GM12878 (cell line): ENCODE measurements at regions not wholly inside any gene's neighbourhood (a gene's known extent, or its start where the extent isn't known, plus 50 kb on each side); places are given as distances from the start of the nearest gene placed in this dataset.

ENCODE experiments used
- CBFB ChIP-seq: IDR thresholded peaks from 2 replicates; pipeline ENCODE4 v1.6.1; 2016; ENCODE audit warnings: antibody characterized with exemption, low read depth
- CTCF ChIP-seq, 3 experiments: IDR thresholded peaks in 2 of 3; conservative IDR thresholded peaks in 1 of 3; 2 replicates each; pipeline ENCODE4 v1.5.1; 2011; ENCODE audit warnings: low read depth in 3 of 3, low read length in 3 of 3, mild to moderate bottlenecking in 3 of 3, control low read depth in 2 of 3, moderate library complexity in 2 of 3, inconsistent platforms in 1 of 3, mixed read lengths in 1 of 3; ENCODE audit not compliant: control insufficient read depth in 2 of 3, insufficient read depth in 1 of 3; ENCODE audit errors: extremely low read depth in 1 of 3
- EZH2 ChIP-seq: IDR thresholded peaks from 2 replicates; pipeline ENCODE4 v1.6.1; 2012; ENCODE audit warnings: low read depth, mild to moderate bottlenecking, control low read depth, inconsistent platforms, low read length, borderline replicate concordance; ENCODE audit not compliant: control insufficient read depth
- GABPA ChIP-seq: IDR thresholded peaks from 2 replicates; pipeline ENCODE4 v1.6.1; 2014; ENCODE audit warnings: antibody characterized with exemption, low read depth, mild to moderate bottlenecking, inconsistent platforms
- HDAC6 ChIP-seq: fragments of 200-600 bp; sonication (generic); IDR thresholded peaks from one replicate; pipeline ENCODE4 v1.8.0; 2017; ENCODE audit warnings: antibody characterized with exemption; ENCODE audit not compliant: unreplicated experiment
- IRF5 ChIP-seq: fragments of 450-650 bp; IDR thresholded peaks from 2 replicates; pipeline ENCODE4 v1.6.1; 2017; ENCODE audit warnings: borderline replicate concordance
- MAX ChIP-seq: IDR thresholded peaks from 2 replicates; pipeline ENCODE4 v1.6.1; 2012; ENCODE audit warnings: low read depth, low read length, improper control_type of control experiment
- NFYB ChIP-seq: IDR thresholded peaks from 2 replicates; pipeline ENCODE4 v1.6.1; 2011; ENCODE audit warnings: low read depth, mild to moderate bottlenecking, low read length, improper control_type of control experiment, moderate library complexity; ENCODE audit not compliant: insufficient read depth
- POLR2AphosphoS5 ChIP-seq: IDR thresholded peaks from 2 replicates; pipeline ENCODE4 v1.6.1; 2011; ENCODE audit warnings: mild to moderate bottlenecking, low read length, inconsistent platforms
- REST ChIP-seq: IDR thresholded peaks from 2 replicates; pipeline ENCODE4 v1.6.1; 2012; ENCODE audit warnings: mild to moderate bottlenecking, low read depth, low read length

- TF ChIP-seq CTCF (IDR thresholded peaks at IDR 0.05 in 2 of 3, conservative IDR thresholded peaks at IDR 0.05 in 1 of 3; ENCODE audit: control insufficient read depth in 2 of 3, extremely low read depth in 1 of 3, insufficient read depth in 1 of 3, low read depth in 3 of 3, low read length in 3 of 3) (no peak), CBFB (no peak), HDAC6 (no peak), GABPA (no peak), EZH2 (no peak), NFYB (no peak), REST (no peak), POLR2AphosphoS5 (no peak), IRF5 (no peak), MAX (no peak)
Measured at GRCh38 chr4:165692082-165692481, 181.0 kb upstream of the TLL1 start.
